HL-60 (cell line): ENCODE measurements at regions not wholly inside any gene's neighbourhood (a gene's known extent, or its start where the extent isn't known, plus 50 kb on each side); places are given as distances from the start of the nearest gene placed in this dataset.

Experiments used
- DNase-seq, 2 experiments: peaks; one replicate each; pipeline ENCODE4 v3.0.0-alpha.2; 2010 to 2020; ENCODE audit warnings: low read depth in 1 of 2, low spot score in 1 of 2
- H3K27ac ChIP-seq: fragments of 250-450 bp; sonication (Bioruptor Pico); replicated peaks from 2 replicates; pipeline ENCODE4 v1.5.1; 2020; ENCODE audit warnings: mild to moderate bottlenecking, moderate library complexity
- H3K27me3 ChIP-seq: fragments of 250-450 bp; sonication (Bioruptor Pico); 2 replicates; pipeline ENCODE4 v1.5.1; 2021; ENCODE audit warnings: mild to moderate bottlenecking, moderate library complexity; ENCODE audit not compliant: insufficient read depth, poor library complexity, severe bottlenecking
- H3K4me3 ChIP-seq: replicated peaks from 2 replicates; pipeline ENCODE4 v1.5.1; 2011; ENCODE audit warnings: mild to moderate bottlenecking, control low read depth, low read length; ENCODE audit not compliant: insufficient read depth
- GABPA ChIP-seq: IDR thresholded peaks from 2 replicates; pipeline ENCODE4 v1.6.1; 2012; ENCODE audit warnings: low read depth
- POLR2AphosphoS5 ChIP-seq: IDR thresholded peaks from 2 replicates; pipeline ENCODE4 v1.6.1; 2012; ENCODE audit warnings: low read depth
- SPI1 ChIP-seq: IDR thresholded peaks from 2 replicates; pipeline ENCODE4 v1.6.1; 2012; ENCODE audit warnings: low read depth, mild to moderate bottlenecking, borderline replicate concordance
- TF ChIP-seq, protein P1 (sequence below): IDR thresholded peaks from one replicate; pipeline ENCODE4 v1.5.1; 2011; ENCODE audit warnings: low read length, control low read depth, inconsistent platforms; ENCODE audit not compliant: insufficient read depth
- TF ChIP-seq, protein P2 (sequence below): IDR thresholded peaks from 2 replicates; pipeline ENCODE4 v1.6.1; 2012; ENCODE audit warnings: low read depth; ENCODE audit not compliant: insufficient replicate concordance

DNA sequence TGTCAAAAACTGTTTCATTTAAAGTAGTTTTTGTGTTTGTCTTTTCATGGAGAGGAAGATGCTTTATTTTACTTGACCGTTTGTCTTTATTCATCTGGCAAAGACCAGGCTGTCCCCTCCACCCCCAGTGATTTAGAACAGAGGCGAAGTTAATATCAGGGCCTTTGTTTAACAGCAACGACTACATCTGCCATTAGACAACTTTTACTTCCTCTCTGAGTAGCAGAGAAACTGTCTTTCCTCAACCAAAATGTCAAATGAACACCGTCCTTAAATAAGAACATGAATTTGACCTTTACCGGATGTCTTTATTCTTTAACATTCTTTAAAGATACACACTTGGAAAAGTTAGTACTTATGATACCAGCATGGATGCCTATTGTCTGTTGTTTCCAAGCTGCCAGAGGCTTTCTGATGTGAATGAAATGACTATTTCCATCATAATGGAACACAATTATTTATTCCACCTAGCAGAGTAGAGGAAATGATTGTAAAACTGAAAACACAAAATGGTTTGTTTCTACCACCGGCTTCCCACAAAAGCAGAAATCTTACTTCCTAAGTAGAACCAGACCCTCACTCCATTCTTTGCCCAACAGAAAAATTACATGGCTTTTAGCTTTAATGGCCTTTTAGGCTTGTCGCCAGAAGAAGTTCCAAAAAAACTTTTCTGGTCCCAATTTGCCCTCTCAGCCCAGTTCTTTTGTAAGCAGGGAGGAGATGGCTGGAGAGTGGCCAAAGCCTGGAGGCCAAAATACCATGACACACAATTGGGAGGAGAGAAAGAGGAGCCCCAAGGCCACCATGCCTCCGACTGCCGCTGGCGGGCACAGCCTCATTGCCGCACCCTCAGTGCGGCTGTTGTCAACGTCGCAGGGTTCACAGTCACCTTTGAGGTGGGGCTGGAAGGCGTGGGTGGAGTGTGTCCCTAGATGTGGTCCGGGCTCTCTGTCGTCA is 168.5 kb downstream of the TEX36 start:
- Histone ChIP-seq H3K4me3 (no peak overlapping the region), H3K27ac (no peak overlapping the region), H3K27me3 (no peaks in the 10 kb centered on the region)
- TF ChIP-seq SPI1 (no peak), GABPA (no peak), POLR2AphosphoS5 (no peak)
- TF ChIP-seq, protein P1, sequence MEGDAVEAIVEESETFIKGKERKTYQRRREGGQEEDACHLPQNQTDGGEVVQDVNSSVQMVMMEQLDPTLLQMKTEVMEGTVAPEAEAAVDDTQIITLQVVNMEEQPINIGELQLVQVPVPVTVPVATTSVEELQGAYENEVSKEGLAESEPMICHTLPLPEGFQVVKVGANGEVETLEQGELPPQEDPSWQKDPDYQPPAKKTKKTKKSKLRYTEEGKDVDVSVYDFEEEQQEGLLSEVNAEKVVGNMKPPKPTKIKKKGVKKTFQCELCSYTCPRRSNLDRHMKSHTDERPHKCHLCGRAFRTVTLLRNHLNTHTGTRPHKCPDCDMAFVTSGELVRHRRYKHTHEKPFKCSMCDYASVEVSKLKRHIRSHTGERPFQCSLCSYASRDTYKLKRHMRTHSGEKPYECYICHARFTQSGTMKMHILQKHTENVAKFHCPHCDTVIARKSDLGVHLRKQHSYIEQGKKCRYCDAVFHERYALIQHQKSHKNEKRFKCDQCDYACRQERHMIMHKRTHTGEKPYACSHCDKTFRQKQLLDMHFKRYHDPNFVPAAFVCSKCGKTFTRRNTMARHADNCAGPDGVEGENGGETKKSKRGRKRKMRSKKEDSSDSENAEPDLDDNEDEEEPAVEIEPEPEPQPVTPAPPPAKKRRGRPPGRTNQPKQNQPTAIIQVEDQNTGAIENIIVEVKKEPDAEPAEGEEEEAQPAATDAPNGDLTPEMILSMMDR: no peak
- TF ChIP-seq, protein P2, sequence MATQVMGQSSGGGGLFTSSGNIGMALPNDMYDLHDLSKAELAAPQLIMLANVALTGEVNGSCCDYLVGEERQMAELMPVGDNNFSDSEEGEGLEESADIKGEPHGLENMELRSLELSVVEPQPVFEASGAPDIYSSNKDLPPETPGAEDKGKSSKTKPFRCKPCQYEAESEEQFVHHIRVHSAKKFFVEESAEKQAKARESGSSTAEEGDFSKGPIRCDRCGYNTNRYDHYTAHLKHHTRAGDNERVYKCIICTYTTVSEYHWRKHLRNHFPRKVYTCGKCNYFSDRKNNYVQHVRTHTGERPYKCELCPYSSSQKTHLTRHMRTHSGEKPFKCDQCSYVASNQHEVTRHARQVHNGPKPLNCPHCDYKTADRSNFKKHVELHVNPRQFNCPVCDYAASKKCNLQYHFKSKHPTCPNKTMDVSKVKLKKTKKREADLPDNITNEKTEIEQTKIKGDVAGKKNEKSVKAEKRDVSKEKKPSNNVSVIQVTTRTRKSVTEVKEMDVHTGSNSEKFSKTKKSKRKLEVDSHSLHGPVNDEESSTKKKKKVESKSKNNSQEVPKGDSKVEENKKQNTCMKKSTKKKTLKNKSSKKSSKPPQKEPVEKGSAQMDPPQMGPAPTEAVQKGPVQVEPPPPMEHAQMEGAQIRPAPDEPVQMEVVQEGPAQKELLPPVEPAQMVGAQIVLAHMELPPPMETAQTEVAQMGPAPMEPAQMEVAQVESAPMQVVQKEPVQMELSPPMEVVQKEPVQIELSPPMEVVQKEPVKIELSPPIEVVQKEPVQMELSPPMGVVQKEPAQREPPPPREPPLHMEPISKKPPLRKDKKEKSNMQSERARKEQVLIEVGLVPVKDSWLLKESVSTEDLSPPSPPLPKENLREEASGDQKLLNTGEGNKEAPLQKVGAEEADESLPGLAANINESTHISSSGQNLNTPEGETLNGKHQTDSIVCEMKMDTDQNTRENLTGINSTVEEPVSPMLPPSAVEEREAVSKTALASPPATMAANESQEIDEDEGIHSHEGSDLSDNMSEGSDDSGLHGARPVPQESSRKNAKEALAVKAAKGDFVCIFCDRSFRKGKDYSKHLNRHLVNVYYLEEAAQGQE: no peak
- no peak for DNase-seq

DNA sequence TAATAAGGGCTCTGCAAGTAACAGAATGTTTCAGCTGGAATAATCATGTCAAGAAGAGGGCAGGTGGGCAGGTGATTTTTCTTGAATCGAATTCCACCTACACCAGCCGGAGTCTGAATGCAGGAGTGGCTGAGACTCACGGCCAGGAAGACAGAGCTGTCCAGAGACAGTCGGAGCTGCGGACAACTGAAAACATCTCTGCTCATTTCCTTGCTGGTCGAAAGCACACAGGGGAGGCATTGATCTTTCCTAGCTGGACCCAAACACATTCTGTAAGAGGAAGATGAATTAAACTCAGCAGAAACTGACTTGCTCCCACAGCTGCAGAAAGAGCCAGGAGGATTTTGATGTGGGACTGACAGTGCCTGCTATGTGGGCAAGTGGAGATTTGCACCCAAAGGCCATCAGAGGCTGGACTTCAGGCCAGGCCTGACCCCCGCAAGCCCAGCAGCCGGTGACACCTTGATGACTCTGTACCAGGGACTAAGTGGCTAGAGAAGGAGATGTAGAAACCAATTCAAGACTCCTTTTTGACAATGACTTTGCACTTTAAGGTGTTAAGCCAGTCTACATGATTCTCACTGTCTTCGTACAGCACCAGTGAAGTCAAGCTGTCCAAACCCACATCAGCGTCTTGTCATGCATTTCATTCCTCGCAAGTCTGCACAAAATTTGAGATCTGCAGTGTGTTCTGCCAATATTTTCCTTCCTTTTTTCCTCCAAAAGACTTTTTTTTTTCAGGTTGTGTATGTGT is 169.4 kb downstream of the TEX36 start:
- Histone ChIP-seq H3K27ac (no peak overlapping the region), H3K4me3 (no peak overlapping the region), H3K27me3 (no peaks in the 10 kb centered on the region)
- no peak for DNase-seq
- TF ChIP-seq GABPA: no peak
- TF ChIP-seq SPI1: no peak
- TF ChIP-seq, protein P2: no peak
- TF ChIP-seq, protein P1: no peak
- no peak for TF ChIP-seq POLR2AphosphoS5

DNA sequence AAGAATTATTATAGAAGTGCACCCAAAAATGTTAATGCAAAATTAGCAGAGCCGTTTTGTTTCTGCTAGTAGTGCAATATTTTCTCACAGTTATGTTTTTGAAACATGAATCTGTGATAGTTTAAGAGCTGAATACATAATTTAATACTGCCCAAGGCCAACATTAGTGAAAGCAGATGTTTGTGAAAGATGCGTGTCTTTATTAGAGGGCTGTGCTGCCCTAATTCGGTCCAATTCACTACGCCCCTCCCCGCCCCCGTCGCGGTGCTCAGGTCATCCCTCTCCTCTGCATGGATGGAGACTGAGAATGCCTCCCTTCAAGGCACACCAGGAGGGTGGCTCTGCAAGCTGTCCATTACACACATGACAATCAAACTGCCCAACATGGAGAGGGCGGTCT is 172.0 kb downstream of the TEX36 start:
- TF ChIP-seq GABPA (no peak), POLR2AphosphoS5 (no peak), SPI1 (no peak)
- TF ChIP-seq, protein P1: no peak
- TF ChIP-seq, protein P2: no peak
- DNase-seq: no peak
- H3K27me3 ChIP-seq: peaks cover 2% of the 10 kb centered on the region

More for the DNA sequence above, 172.0 kb downstream of the TEX36 start:
- no peak overlapping the region for H3K4me3 ChIP-seq
- no peak overlapping the region for H3K27ac ChIP-seq
